ENCODE measurements at regions not wholly inside any gene's neighbourhood (a gene's known extent, or its start where the extent isn't known, plus 50 kb on each side); places are given as distances from the start of the nearest gene placed in this dataset.

DNA sequence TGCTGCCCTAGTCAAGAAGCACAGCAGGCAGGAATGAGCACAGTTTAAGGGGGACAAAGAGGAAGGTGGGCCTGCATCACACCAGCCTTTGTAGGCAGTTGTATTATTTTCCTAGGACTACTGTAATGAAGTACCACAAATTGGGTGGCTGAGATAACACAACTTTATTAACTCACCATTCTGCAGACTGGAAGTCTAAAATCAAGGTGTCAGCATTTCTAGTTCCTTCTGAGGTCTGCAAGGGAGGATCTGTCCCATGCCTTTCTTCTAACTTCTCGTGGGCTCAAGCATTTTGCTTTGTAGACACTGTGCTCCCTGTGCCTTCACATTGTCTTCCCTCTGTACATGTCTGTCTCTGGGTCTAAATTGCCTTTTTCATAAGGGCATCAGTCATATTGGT is 488.5 kb upstream of the JARID2 start:
- Histone ChIP-seq H3K9me2 (replicated peaks; ENCODE audit: control insufficient read depth, low read length) (no peaks in the 10 kb centered on the region), H3K4me3 (ENCODE audit: low read length) (no peak overlapping the region), H3F3A (ENCODE audit: control insufficient read depth, insufficient read depth) (no peaks in the 10 kb centered on the region), H3K4me2 (ENCODE audit: low read length) (no peak overlapping the region), H3K9me3 (ENCODE audit: control insufficient read depth, insufficient read depth, low read length) (no peaks in the 10 kb centered on the region), H3K27me3 (ENCODE audit: control insufficient read depth, low read length) (no peaks in the 10 kb centered on the region), H3K79me2 (ENCODE audit: control insufficient read depth, low read length) (no peaks in the 10 kb centered on the region), H3K27ac (ENCODE audit: low read depth, low read length) (no peak overlapping the region), H3K4me1 (ENCODE audit: control insufficient read depth, low read length) (no peaks in the 10 kb centered on the region), H3K36me3 (ENCODE audit: control insufficient read depth, low read length) (no peaks in the 10 kb centered on the region), H4K20me1 (ENCODE audit: control insufficient read depth, insufficient read depth, low read depth, low read length) (no peaks in the 10 kb centered on the region)
- TF ChIP-seq EZH2phosphoT487 (IDR thresholded peaks at IDR 0.05; ENCODE audit: borderline replicate concordance, low read length), result no peak
- TF ChIP-seq, protein P1, sequence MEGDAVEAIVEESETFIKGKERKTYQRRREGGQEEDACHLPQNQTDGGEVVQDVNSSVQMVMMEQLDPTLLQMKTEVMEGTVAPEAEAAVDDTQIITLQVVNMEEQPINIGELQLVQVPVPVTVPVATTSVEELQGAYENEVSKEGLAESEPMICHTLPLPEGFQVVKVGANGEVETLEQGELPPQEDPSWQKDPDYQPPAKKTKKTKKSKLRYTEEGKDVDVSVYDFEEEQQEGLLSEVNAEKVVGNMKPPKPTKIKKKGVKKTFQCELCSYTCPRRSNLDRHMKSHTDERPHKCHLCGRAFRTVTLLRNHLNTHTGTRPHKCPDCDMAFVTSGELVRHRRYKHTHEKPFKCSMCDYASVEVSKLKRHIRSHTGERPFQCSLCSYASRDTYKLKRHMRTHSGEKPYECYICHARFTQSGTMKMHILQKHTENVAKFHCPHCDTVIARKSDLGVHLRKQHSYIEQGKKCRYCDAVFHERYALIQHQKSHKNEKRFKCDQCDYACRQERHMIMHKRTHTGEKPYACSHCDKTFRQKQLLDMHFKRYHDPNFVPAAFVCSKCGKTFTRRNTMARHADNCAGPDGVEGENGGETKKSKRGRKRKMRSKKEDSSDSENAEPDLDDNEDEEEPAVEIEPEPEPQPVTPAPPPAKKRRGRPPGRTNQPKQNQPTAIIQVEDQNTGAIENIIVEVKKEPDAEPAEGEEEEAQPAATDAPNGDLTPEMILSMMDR (IDR thresholded peaks at IDR 0.05; ENCODE audit: low read depth, low read length, poor library complexity, severe bottlenecking), result no peak

- no peaks in the 10 kb centered on the region for H3K4me1 ChIP-seq (ENCODE audit: control insufficient read depth, low read length)
- H3K36me3 ChIP-seq (ENCODE audit: control insufficient read depth, low read length), result no peaks in the 10 kb centered on the region
- H3K4me3 ChIP-seq (ENCODE audit: low read length), result no peak overlapping the region
- TF ChIP-seq EZH2phosphoT487 (IDR thresholded peaks at IDR 0.05; ENCODE audit: borderline replicate concordance, low read length), result no peak
- TF ChIP-seq, protein P1 (IDR thresholded peaks at IDR 0.05; ENCODE audit: low read depth, low read length, poor library complexity, severe bottlenecking), result no peak
- no peaks in the 10 kb centered on the region for H3K9me3 ChIP-seq (ENCODE audit: control insufficient read depth, insufficient read depth, low read length)
- no peaks in the 10 kb centered on the region for H3K27me3 ChIP-seq (ENCODE audit: control insufficient read depth, low read length)
- no peaks in the 10 kb centered on the region for H4K20me1 ChIP-seq (ENCODE audit: control insufficient read depth, insufficient read depth, low read depth, low read length)
- no peaks in the 10 kb centered on the region for H3F3A ChIP-seq (ENCODE audit: control insufficient read depth, insufficient read depth)
- H3K9me2 ChIP-seq (replicated peaks; ENCODE audit: control insufficient read depth, low read length), result no peaks in the 10 kb centered on the region
- no peak overlapping the region for H3K4me2 ChIP-seq (ENCODE audit: low read length)
- H3K79me2 ChIP-seq (ENCODE audit: control insufficient read depth, low read length), result no peaks in the 10 kb centered on the region
- H3K27ac ChIP-seq (ENCODE audit: low read depth, low read length), result no peak overlapping the region
Observed at GRCh38 chr6:14758421-14759081, 487.3 kb upstream of the JARID2 start.

- no peaks in the 10 kb centered on the region for H3K4me1 ChIP-seq (ENCODE audit: control insufficient read depth, low read length)
- no peak overlapping the region for H3K27ac ChIP-seq (ENCODE audit: low read depth, low read length)
- no peaks in the 10 kb centered on the region for H4K20me1 ChIP-seq (ENCODE audit: control insufficient read depth, insufficient read depth, low read depth, low read length)
- TF ChIP-seq EZH2phosphoT487 (IDR thresholded peaks at IDR 0.05; ENCODE audit: borderline replicate concordance, low read length), result no peak
- TF ChIP-seq, protein P1 (IDR thresholded peaks at IDR 0.05; ENCODE audit: low read depth, low read length, poor library complexity, severe bottlenecking), result no peak
- no peaks in the 10 kb centered on the region for H3K27me3 ChIP-seq (ENCODE audit: control insufficient read depth, low read length)
- no peaks in the 10 kb centered on the region for H3K36me3 ChIP-seq (ENCODE audit: control insufficient read depth, low read length)
- no peaks in the 10 kb centered on the region for H3K79me2 ChIP-seq (ENCODE audit: control insufficient read depth, low read length)
- H3K4me3 ChIP-seq (ENCODE audit: low read length), result no peak overlapping the region
- no peaks in the 10 kb centered on the region for H3K9me2 ChIP-seq (replicated peaks; ENCODE audit: control insufficient read depth, low read length)
- H3K4me2 ChIP-seq (ENCODE audit: low read length), result no peak overlapping the region
- no peaks in the 10 kb centered on the region for H3F3A ChIP-seq (ENCODE audit: control insufficient read depth, insufficient read depth)
- no peaks in the 10 kb centered on the region for H3K9me3 ChIP-seq (ENCODE audit: control insufficient read depth, insufficient read depth, low read length)
Observed at GRCh38 chr6:14759976-14760672, 485.7 kb upstream of the JARID2 start.
